Stimulated activated CD8-positive, alpha-beta memory T cell treated with anti-CD3 and anti-CD28 coated beads, Interleukin-2, amount 100 ng/mL, for 1 hour (primary cell): ENCODE measurements at regions not wholly inside any gene's neighbourhood (a gene's known extent, or its start where the extent isn't known, plus 50 kb on each side); places are given as distances from the start of the nearest gene placed in this dataset.
"Not testable (repeated sequence)": the region's sequence is repeated elsewhere in the genome, so short reads cannot be mapped to it uniquely, and the experiment has no call there.

ENCODE experiments used
- DNase-seq, 2 donors: peaks; one replicate each; pipeline ENCODE4 v3.0.0-alpha.2; 2020; ENCODE audit warnings: low read depth in 2 of 2

DNA sequence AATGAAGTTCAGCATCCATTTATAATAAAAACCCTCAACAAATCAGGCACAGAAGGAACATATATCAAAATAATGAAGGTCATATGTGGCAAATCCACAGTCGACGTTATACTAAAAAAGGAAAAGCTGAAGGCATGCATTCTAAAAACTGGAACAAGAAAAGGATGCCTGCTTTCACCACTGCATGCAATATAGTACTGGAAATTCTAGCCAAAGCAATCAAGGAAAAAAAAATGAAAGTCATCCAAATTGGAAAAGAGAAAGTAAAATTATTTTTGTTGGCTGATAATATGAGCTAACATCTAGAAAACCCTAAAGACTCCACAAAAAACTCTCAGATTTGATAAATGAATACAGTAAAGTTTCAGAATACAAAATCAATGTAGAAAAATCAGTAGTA, 1123.2 kb downstream of the TBL1XR1 start:
- no peak for DNase-seq

DNA sequence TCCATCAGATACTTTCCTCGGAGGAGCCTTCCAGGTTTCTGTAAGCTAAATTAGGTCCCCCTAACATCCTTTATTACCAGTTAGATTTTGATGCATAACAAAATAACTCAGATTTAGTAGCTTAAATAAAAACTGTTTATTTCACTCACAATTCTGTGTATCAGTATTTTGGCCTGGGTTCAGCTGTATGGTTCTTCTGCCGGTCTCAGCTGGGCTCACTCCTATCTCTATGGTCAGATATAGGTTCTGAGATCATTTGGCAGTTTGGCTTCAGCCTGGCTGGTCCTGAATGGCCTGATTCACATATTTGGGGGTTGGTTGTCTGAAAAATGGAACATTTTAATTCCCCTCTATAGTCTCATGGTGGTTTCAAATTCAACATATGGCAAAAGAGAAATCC, 1125.3 kb downstream of the TBL1XR1 start:
- no peak for DNase-seq

DNA sequence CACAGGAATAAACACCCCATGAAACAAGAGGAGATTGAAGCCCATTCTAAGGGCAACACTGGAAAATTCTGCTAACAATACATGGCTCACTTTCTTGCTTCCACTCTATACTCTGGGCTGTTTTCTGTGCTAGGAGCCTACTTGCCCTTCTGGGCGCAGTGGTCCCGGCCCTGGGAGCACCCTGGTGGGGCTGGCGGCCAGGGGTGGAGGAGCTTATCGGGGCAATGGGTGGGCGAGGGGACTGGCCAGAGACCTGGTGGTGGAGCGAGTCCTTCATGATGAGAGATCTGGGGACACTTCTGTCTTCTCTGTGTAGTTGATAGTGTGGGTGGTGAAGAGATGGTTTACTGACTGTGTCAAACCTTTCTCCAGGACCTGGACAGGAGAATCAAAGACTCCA, 1128.5 kb downstream of the TBL1XR1 start:
- no peak for DNase-seq

DNA sequence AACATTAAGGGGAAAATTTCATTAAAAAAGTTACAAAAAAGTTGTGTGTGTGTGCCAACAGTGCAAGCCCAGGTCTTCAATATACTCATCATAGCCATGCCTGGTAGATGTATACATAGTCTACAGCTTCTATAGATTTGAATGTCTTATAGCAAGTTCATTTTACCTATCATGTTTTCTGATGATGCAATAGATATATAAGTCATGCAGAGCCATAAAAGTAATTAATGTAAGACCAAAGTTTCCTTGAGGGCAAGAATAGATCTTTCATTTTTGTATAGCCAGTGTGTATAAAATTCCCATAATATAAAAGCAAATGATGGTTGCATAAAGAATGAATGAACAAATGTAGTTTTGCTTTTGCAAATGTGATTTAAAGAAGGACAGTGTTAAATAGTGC, 1138.4 kb downstream of the TBL1XR1 start:
- no peak for DNase-seq

DNA sequence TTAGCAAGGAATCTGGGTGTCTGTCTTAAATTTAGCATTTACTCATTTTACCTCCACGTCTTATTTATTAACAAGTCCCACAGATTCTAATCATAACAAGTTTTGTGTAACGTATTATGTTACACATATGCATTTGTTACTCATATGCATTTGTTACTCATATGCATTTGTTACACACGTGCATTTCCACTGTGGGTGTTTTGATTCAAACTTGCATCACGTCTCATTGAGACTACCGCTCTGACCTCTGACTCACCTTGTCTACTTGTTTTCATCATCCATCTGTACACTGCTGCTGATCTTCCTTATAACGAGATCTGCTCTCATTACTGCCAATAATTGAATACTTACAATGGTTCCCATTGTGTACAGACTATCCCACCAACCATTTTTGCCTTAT, 1141.4 kb downstream of the TBL1XR1 start:
- no peak for DNase-seq

DNA sequence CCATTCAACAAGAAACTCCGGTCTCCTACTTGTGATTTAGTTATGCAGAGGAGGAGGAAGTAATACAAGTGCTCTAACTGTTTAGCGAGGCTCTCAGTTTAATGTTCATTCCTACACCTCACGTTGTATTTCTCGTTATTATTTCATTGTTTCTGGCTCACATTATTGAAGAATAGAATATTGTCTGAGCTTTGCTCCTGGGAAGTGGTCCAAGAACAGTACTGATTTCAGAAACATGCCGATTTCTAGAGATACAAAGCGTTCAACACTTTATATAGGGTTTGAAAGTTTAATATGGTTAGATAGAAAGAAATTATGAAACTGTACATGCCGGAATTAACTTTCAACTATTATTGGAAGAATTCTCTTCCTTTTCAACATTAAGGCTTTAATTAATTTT, 1145.5 kb downstream of the TBL1XR1 start:
- DNase-seq = no peak

DNA sequence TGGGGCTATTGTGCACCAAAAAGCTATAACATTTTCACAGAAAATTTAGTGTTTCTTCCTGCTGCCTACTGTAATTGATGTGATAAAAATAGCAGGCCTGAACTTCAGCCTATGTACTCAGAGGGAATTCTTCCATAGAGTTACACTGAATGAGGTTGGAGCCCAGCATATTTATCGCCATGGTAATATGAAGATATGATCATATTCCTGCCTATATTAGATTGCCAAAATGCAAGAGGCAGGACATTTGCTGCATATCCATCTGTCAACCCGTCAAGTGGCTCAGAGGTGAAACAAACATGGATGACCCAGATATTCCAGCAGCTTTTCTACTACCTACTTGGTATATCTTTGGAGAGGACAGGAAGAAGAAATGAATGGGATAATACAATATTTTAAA, 1150.6 kb downstream of the TBL1XR1 start:
- no peak for DNase-seq

DNA sequence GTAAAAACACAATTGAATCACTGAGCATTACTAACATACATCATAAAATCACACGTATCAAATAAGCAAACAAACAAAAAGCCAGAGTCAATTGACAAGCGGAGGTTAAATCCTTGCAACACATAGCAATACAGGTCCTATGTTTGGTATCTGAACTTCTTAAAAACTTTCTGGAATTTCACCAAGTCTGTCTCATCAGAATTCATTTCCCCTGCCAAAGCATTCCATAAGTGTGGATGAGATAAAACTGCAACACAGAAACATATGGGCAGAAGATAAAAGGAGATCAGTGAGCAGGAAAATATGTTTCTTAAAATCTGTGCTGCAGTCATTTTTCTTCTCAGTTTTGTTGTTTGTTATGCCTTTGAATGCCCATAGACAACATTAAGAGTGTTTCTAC, 1155.5 kb downstream of the TBL1XR1 start:
- DNase-seq = no peak

DNA sequence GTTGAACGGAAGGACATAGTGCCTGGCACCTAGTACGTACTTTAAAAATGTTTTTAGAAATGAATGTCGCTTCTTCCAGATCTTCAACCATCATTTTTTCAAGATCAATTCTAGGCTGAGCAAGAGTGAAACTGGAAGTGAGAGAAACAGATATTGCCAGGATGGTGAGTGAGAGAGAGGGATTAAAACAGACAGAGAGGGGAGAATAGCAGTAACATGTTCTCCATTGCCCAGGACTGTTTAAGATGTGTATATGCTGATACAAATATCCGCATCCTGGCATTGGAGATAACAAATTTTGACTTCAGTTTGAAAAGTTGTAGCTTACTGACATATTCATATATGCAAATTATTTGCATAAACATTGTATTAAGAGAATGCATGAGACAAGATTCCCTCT, 1156.1 kb downstream of the TBL1XR1 start:
- no peak for DNase-seq

DNA sequence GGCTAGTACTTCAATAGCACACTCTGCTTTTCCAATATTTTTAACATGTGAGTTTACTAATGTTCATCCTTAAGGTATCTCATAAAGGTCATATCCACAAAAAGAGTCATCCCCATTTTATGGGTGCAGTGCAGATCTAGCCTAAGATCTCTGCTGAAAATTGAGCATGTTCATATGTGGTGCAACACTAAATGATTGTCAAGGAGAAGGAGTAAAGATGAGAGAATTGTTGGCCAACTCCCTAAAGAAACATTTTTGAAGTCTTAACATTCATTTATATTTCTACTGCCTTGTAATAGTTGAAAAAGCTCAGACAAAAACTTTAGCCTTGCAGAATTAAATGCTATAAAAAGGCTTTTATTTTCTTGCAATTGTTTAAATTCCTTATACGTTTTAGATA, 1159.6 kb downstream of the TBL1XR1 start:
- DNase-seq = no peak

DNA sequence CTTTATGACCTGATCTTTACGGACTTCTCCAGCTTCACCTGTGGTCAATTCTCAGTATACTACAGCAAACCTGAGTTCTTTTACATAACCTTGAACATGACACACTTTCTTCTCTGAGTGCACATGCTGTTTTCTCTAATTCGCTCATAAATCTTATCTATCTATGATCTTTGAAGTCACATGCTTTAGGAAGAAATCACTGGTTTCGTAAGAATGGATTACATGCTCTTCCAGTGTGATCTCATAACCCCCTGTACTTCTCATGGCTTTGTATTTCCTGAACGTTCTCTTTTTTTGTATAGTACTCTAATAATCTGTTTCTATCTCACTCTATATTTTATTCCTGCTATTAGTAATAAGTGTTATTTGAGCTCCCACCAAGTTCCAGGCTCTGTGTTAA, 1165.2 kb downstream of the TBL1XR1 start:
- DNase-seq = no peak

DNA sequence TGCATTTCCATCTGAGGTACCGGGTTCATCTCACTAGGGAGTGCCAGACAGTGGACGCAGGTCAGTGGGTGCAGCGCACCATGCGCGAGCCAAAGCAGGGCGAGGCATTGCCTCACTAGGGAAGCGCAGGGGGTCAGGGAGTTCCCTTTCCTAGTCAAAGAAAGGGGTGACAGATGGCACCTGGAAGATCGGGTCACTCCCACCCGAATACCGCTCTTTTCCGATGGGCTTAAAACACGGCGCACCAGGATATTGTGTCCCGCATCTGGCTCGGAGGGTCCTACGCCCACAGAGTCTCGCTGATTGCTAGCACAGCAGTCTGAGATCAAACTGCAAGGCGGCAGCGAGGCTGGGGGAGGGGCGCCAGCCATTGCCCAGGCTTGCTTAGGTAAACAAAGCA, 1157.1 kb downstream of the NAALADL2 start:
- not testable (repeated sequence) for DNase-seq

DNA sequence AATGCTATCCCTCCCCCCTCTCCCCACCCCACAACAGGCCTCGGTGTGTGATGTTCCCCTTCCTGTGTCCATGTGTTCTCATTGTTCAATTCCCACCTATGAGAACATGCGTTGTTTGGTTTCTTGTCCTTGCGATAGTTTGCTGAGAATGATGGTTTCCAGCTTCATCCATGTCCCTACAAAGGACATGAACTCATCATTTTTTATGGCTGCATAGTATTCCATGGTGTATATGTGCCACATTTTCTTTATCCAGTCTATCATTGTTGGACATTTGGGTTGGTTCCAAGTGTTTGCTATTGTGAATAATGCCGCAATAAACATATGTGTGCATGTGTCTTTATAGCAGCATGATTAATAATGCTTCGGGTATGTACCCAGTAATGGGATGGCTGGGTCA, 1156.1 kb downstream of the NAALADL2 start:
- not testable (repeated sequence) for DNase-seq

DNA sequence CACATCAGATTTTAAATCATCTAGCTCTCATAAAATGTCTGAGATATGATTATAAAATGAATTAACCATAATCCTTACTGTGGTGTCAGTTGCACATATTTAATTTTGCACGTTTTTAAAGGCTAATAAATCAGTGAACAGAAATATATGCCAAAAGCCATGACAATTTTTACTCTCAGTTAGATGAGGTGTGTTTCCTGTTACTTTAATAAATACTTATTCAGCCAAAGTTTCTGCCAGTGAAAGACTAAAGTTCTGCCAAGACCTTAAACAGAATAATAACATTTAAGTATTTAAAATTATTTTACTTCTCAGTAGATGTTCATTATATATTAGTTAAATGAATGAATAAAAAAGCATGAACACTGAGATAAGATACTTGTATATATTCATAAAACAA, 1150.1 kb downstream of the NAALADL2 start:
- DNase-seq = no peak

DNA sequence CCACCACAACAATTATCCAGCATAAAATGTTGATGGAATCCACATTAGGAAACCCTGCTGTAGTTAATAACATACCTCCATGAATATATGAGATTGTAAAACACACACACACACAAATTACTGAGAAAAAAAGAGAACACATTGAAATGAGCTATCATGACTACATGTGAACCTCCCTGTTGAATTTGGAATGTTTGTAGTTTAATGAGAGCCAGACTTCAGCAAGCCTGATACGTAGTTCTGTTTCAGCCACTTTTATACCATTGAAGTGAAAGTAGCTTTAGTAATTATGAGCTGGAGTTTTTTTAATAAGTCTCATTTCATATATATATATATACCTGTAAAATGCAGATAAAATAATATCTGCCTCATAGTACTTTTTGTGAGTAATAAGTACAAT, 1146.4 kb downstream of the NAALADL2 start:
- no peak for DNase-seq

DNA sequence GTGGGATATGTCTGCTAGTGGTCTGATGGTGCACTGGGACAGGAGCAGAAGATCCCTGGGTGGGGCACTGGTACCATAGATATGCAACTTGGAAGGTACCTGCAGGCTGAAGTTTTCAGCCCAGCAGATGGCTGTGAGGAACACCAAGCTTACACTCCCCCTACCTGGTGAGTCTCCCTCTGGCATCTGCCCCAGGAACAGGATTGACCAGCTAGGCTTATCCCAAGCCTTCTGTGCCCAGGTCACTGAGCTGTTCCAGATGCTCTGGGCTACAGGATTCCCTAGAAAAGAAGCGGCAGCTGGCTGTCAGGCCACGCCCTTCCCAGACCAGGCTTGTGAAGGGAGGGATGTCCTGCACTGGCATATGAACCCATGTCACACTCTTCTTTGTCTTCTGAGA, 1130.0 kb downstream of the NAALADL2 start:
- no peak for DNase-seq

DNA sequence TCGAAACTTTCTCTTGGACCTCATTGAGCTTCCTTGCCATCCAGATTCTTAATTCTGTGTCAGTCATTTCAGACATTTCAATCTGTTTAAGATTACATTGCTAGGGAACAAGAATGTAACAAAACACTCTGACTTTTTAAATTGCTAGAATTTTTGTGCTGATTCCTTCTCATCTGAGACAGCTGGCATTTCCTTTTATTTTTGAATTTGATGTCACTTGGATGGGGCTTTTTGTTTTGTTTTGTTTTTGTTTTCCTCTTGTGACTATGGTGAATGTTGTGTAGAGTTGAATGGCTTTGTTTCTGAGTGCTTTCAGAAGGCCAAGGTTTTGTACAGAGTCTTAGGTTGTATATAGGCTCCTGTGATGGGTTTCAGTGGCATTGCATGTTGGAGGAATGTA, 1129.3 kb downstream of the NAALADL2 start:
- no peak for DNase-seq

DNA sequence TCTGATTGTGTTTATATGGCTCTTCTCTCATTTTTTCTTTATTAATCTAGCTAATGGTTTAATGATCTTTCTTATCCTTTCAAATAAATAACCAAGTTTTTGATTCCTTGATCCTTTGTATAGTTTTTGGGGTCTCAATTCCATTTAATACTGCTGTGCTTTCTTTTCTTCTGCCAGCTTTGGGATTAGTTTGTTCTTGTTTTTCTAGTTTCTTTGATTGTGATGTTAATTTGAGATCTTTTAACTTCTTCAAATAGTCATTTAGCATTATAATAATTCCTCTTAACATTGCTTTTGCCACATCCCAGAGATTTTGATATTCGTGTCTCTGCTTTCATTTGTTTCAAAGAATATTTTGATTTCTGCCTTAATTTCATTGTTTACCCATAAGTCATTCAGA, 1126.6 kb downstream of the NAALADL2 start:
- DNase-seq = no peak

DNA sequence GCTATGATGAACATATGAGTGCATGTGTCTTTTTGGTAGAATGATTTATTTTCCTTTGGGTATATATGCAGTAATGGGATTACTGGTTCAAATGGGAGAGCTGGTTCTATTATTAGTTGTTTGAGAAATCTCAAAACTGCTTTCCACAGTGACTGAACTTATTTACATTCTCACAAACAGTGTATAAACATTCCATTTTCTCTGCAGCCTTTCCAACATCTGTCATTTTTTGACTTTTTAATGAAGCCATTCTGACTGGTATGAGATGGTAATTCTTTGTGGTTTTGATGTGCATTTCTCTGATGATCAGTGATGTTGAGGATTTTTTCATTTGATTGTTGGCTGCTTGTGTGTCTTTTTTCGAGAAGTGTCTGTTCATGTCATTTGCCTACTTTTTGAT, 1124.2 kb downstream of the NAALADL2 start:
- no peak for DNase-seq

DNA sequence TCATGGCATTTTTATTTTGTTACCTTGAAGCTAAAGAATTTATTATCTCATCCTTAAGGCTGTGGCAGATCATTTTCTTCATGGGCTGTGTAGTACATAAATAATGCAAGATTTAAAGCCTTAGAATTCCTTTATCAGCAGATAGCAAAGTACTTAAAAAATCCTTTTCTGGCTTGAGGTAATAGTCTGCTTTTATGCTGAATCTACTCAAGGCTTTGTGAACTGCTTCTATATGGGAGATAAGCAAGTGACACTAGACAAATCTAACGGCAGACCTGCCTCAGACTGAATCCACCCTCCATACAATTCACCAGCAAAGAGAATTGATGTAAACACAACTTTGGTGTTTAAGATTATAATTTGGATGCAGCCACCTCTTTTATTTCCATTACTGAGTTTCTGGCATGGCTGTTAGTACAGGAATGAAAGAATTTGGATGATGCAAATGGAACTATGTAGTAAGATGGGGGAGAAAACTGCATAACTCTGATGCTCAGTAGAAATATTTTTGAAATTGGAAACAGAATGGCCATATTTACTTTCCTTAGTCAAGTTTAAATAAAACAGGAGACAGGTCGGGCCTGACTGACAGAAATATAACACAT, 1121.5 kb downstream of the NAALADL2 start:
- DNase-seq = no peak

DNA sequence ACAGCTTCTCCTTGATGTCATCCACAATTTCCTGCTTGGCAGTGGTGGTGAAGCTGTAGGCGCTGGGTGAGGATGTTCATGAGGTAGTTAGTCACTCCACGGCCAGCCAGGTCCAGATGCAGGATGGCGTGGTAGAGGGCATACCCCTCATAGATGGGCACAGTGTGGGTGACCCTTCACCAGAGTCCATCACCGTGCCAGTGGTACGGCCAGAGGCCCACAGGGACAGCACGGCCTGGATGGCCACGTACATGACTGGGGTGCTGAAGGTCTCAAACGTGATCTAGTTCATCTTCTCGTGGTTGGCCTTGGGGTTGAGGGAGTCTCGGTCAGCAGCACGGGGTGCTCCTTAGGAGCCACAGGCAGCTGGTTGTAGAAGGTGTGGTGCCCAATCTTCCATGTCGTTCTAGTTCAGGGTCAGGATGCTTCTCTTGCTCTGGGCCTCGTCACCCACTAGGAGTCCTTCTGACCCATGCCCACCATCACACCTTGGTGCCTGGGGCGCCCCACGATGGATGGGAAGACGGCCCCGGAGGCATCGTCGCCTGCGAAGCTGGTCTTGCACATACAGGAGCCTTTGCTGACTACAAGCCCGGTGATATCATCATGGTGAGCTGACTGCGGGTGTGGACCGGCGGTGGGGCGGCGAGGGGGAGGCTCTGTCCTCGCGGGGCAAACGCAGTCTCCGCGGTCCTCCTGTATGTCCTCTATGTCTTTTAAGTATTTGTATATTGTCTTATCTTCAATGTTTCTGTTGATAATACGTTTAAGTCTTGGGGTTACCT, 1119.0 kb downstream of the NAALADL2 start:
- DNase-seq = no peak

DNA sequence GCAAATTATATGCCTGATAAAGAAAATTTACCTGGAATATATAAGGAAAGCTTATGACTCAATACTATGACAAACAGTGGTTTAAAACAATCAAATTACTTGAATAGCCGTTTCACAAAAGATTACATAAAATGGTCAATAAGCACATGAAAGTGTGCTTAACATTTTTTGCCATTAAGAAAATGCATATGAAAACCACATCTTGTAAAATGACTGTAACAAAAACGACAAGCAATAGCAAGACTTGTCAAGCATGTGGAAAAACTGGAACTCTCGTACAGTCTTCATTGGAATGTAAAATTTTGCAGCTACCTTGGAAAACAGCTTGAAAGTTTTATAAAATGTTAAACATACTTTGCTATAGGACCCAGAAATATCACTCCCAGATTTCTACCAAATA, 1110.3 kb downstream of the NAALADL2 start:
- no peak for DNase-seq

DNA sequence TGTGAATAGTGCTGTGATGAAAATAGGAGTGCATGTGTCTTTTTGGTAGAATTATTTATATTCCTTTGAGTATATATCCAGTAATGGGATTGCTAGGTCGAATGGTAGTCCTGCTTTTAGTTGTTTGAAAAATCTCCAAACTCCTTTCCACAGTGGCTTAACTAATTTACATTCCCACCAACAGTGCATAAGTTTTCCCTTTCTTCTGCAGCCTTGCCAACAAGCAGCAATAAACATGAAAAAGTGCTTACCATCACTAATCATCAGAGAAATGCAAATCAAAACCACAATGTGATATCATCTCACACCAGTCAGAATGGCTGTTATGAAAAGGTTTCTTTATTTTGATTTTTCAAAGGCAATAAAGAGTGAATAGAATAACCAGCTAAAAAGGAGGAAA, 1105.9 kb downstream of the NAALADL2 start:
- DNase-seq = no peak

DNA sequence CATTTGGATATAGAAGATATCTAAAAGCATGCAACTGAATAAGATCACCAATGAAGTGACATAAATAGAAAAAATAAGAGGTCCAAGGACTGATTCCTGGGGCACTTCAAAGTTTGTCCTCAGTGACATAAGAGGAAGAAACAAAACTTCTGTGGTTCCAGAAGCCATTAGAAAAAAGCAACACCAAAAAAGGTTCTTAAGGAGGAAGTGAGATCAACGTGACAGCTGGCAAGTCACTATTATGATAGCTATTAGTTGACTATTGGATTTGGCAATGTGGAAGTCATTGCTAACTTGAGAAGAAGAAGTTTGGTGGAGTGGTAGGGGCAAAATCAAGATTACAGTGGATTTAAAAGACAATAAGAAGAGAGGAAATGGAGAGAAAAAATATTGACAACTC, 1098.3 kb downstream of the NAALADL2 start:
- no peak for DNase-seq
